COLO668 (cell line): ENCODE measurements at regions not wholly inside any gene's neighbourhood (a gene's known extent, or its start where the extent isn't known, plus 50 kb on each side); places are given as distances from the start of the nearest gene placed in this dataset.
A peak's percentile ranks its signal among the peaks of the same experiment; 100 is the strongest.

ENCODE experiments used
- DNase-seq: peaks from one replicate; lab custom pipeline; 2025; ENCODE audit not compliant: unreplicated experiment; lab: John Stamatoyannopoulos, UW

DNA sequence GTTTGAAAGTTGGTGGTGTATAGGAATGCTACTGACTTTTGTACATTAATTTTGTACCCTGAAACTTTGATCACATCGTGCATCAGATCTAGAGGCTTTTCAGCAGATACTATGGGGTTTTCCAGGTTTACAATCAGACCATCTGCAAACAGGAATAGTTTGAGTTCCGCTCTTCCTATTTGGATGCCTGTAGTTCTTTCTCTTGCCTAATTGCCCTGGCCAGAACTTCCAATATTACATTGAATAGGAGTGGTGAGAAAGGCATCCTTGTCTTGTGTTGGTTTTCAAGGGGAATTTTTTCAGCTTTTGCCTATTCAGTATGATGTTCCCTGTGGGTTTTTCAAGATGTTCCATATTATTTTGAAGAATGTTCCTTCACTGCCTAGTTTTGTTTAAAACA is 633.5 kb downstream of the KCNJ3 start:
- no peak for DNase-seq

DNA sequence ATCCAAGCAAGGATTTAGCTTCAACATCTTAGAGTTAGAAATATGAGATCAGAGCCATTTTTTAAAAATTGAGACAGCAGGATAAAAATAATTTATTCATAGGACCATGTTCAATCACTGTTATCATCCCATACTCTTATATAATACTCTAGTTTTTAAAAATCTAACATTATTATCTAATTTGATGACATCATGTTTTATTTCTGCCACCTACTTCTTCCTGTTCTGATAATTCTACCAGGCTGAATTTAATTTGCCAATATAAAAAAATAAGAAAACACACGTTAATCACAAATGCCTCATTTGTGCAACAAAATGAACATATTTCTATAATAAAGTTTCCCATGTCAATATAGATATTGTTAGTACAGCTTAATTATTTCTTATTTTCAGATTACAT is 621.7 kb downstream of the KCNJ3 start:
- DNase-seq, result no peak

DNA sequence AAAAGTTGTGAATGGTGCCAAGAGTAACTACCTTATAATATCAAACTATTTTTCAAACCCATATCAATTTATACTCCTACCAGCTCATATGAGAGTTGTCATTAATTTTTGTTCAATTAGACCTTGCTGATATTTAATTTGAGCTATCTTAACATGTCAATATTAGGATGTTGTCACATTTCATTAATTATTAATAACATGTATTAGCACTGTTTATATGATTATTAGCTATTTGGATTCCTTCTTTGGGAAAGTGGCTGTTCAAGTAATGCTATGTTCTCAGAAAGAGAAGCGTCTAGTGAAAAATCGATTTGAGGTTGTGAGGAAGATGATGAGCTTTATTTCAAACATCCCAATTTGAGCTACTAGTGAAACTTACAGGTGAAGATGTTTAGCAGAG is 620.2 kb downstream of the KCNJ3 start:
- no peak for DNase-seq

DNA sequence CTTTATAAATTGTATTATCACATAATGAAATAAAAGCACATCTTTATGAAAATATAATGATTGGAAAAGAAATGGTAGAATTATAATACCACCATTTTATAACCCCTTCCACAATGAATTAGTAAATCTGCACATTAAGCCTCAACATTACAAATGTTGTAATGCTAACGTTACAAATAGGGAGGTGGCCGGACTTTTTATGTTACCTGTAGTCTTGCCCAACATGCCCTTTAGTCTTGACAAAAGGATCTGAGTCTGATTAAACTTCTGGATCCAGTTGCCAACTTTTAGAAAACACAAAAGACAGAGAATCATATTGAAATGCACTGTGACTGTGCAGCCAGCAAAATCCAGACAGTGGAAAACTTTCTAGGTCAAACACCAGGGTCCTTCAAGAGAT is 617.3 kb downstream of the KCNJ3 start:
- no peak for DNase-seq

DNA sequence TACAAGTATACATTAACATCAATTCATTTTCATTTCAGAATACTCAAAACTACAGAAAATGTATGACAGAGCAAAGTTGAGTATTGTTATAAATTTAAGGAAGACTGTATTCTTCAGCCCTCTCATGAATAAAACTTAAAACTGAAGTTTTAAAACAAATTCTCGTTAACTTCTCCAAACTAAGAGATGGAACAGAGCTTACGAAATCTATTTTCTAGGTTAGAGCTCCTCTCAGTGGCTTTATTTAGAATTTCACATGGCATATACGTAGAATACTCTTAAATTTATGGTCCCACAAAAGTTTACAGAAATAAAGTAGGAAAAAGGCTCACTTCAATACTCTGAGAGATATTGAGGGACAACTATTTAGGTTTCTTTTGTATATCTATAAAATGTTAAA is 612.1 kb downstream of the KCNJ3 start:
- DNase-seq, result no peak

DNA sequence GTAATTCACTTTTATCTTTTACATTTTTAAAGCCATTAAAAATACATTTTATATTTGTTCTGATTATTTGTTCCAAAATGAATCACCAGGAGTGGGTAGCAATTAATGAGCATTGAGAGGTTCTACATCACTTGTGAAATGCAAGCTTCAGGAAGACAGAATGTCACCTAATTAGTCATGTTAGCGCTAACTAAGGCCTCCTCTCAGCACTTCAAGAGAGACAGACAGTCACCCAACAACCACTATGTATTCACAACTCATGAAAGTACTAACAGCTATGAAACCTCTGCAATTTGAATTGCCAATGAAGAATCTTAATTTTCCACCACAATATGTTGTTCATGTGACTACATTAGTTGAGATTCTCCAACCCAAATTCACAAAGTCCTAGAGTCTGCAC is 611.0 kb downstream of the KCNJ3 start:
- no peak for DNase-seq

DNA sequence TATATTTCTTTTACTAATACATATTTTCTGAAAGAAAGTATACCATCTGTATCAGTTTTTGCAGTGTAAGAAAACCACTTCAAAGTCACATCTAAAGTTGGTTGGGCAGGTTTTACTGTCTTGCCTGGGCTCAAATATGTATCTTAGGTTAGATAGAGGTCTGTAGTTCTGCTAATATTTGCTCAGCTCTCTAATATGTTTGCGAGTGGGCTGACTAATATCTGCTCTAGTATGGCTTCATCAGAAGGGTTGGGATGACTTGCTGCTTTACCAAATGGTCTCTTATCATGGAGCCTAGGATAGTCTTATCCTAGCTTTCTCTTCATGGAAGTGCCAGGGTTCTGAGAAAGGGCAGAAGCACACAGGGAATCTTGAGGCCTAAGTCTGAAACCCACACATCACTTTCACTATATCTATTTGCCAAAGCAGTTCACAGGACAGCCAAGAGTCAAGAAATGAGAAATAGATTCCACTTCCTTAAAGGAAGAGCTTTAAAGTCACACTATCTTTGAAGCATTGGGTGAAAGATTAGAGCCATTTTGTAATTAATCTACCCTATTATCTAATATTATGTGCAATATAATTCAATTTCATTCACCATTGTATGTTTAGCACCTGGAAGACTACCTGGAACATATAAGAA is 610.0 kb downstream of the KCNJ3 start:
- DNase-seq, result no peak

DNA sequence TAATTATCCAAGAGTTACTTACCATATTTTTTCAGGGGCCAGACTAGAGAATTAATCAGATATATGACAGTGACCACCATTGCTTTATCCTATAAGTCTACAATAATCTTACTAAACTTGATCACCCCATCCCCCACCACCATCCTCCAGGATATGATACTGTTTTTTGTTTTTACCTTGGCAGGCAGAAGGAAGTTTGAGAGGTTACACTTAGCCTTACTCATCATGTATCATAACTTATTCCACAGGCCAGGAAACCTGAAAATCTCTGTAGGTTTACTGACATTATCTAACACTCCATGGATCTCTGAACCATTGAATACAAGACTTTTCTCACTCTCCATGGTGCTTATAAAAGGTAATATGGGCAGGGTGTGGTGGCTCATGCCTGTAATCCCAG is 602.7 kb downstream of the KCNJ3 start:
- DNase-seq, result no peak

DNA sequence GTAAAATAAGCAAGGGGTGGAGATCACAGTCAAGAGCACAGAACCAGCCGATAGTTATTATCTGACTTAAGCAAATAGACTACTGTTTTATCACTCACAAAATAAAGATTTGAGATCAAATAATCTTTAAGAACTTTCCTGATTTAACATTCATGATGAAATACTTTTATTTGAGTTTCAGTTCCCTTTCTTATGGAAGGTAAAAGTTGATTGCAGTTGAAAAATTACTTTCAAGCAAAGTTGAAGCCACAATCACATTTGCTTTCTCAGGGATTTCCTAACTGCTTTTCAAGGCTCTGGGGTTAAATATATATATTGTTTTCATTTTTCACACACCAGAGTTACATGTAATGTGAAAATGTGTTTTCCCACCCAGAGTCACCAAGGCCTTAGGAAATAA is 599.5 kb downstream of the KCNJ3 start:
- DNase-seq, result no peak

DNA sequence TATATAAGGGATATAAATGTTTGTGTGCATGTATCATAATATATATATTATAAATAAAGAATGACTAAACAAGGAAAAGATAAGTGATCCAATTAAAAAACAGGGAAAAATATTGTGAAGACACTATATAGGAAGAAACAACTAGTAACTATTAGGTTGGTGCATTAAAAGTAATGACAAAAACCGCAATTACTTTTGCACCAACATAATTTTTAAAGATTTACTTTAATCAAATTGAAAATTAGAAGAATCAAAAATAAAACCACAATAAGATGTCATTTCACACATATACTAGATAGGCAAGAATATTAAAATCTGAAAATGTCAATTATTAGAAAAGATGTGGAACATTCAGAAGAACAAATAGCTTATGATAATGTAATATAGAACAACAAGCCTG is 595.9 kb downstream of the KCNJ3 start:
- DNase-seq, result no peak

DNA sequence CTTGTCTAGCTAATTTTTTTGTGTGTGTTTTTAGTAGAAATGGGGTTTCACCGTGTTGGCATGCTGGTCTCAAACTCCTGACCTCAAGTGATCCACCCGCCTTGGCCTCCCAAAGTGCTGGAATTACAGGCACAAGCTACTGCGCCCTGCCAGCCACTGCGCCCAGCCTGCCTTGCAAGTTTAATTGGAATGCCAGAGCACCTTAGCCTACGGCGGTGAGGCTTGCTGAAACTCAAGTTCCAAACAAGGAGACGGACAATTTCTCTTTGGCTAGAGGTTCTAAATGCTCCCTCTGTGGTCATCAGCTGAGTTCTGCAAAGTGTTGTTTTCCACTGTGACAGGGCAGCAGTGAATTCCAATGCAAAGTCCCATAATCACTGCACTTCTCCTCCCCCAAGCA is 583.4 kb downstream of the KCNJ3 start:
- no peak for DNase-seq

DNA sequence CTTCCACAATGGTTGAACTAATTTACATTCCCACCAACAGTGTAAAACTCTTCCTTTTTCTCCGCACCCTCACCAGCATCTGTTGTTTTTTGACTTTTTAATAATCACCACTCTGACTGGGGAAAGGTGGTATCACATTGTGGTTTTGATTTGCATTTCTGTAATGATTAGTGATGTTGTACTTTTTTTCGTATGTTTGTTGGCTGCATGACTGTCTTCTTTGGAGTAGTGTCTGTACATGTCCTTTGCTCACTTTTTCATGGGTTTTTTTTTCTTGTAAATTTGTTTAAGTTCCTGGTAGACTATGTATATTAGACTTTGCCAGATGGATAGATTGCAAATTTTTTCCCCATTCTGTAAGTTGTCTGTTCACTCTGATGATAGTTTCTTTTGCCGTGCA is 574.8 kb downstream of the KCNJ3 start:
- no peak for DNase-seq

DNA sequence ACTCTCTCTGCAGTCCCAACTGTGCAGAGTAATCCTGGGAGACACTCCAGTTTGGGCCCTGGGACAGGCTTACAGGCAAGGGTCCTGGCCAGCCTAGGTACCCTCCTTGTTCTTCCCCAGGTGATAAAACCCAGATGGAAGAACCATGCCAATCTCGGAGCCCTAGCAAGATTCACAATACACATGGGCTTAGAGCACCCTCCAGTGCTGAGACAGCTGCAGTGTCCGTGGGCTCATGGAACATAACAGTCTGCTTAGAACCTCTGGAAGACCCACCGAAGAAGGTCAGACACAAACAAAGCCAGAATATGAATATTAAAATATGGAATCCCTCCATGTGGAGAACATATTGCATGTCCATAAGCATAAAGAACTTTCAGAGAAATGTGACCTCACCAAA is 568.1 kb downstream of the KCNJ3 start:
- DNase-seq, result peak; percentile 9

DNA sequence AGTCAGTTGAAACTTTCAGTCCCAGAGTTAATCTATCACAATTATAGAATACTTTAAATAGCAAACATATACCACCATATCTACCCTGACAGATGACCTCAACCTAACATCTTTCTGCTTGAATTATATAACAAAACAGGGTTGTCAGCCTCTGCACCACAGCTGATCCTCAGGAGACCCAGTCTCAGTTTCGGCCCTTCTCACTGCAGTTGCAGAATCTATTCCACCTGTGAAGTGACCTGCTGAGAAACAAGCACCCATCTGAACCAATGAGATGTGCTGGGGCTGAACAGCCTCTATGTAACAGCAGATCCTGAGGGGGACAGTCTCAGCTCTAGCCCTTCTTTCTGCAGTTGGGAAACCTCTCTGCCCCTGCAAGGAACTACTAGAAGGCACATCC is 567.6 kb downstream of the KCNJ3 start:
- DNase-seq, result no peak

DNA sequence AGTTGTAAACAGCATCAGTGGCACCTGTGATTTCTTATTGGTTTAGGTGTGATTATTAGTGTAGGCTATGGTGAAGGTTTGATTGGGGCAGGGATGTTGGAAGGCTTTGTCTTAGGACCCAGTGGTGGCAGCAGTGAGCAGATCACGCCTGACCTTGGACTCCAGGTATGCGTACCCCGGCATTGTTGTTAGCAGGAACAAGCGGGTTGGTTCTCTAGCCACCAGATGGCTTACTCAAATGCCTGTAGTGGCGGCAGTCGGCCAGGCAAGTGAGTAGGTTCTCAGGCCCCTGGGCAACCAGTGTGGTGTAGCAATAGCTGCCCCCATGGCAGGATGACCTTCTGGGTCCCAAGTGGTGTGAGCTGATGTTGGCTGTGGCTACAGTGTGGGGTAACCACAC is 558.3 kb downstream of the KCNJ3 start:
- DNase-seq, result no peak

DNA sequence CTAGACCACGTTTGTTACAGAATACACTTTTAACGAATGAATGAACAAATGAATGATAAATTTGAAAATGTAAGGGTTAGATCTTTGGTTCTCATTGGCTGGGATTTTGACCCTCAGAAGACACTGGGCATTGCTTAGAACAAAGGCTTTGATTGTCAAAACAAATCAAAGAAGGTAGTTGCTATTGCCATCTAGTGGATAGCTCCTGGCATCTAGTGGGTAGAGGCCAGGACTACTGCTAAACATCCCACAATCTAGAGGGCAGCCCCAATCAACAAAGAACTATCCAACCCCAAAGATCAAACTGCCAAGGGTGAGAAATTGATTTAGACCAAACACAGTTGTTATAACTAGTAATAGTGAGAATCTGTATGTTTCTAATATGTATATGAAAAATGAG is 552.3 kb downstream of the KCNJ3 start:
- DNase-seq, result no peak

DNA sequence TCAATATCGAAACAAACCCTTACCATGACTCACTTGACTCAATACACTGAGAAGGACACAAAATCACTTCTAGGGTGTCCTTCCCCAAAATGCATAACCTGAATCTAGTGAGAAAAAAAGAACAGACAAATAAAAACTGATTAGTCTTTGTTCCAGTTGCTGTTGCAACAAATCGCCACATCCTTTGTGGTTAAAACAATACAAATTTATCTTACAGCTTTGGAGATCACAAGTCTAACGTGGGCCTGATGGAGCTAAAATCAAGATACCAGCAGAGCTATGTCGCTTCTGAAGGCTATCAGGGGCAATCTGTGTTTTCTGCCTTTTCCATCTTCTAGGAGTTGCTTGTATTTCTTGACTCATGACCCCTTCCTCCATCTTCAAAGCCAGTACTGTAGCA is 541.7 kb downstream of the KCNJ3 start:
- no peak for DNase-seq

DNA sequence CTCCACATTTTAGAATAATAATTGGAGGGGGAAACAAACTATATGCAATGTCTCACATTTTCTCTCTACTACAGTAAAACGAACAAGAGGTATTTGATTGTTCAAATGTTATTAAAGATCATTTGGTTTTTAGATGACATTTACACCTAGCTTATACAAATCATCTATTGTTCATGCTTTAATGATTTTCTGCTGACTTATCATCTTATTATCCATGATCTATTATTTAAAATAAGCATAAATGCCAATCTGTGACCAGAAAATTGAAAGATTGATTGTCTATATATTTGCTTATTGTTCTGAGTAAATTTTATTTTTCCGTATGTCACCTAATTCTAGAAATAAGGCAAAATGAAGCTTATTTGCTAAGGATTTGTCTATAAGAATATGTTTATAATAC is 537.2 kb downstream of the KCNJ3 start:
- no peak for DNase-seq

DNA sequence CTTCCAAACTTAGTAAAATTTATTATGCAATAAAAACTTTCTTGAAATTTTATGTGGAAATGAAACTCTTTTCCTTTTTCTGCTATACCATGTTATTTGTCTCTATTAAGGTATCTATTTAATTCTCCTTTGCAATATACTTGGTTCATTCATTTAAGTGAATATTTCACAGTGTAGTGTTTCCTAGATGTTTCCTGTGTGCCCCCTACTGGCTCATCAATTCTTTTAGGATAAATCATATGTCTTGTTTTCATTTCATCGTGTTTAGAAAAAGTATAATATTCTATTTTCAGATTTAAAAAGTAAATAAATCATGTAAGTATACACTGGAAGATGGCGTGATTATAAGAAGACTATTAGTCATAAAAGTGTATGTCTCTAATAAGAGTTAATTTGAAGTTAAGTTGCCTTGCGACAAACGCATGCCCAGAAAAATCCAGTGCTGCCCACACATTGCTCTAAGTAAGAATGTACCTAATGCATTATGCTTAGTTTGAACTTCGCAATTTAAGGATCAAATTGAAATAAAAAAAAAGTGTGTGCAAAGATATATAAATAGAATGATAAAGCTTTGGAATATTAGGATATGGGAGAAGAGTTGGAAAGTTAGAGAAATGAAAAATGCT is 525.4 kb downstream of the KCNJ3 start:
- DNase-seq, result no peak

DNA sequence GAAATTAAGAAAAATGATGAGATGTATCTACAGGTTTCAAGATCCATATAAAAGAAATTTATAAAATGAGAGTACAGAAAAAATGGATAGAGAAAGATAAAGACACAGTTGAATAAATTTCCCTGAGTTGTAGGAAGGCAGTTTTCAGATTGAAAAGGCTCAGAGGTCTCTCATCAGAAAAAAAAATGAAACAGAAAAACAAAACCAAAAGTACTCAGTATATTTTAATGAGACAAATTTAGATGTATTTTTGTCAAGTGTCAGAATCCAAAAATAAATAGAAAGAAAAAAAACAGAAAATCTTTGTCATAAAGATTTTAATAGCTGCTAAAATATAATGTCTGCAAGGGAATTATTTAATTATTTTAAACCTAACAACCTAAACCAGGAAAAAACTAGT is 520.5 kb downstream of the KCNJ3 start:
- no peak for DNase-seq

DNA sequence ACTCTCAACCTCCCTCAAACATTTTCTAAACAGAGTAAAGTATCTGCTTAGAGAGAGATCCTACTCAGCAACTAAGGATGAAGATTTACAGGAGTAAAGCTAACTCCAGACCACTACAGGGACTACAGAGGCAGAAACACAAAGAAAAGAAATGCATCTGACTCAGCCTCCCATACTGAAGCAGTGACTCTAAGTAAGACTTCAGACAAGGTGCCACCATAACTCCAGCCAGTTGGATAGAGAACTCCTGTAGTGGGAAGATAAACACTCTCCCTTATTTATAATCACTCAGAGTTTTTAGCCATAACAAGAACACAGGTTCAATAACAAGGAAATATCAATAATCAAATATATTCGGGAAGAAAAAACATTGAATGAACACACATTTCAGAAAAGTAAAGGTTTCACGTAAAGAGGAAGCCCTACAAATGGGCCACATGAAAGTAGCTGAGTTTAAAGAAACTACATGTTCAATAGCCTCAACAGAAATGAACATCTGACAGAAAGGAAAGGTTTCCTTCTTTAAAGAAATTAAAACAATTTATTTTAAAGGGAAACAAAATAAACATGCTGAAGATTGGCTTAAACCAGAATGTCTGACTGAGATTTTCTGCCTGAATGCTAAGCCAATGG is 519.9 kb downstream of the KCNJ3 start:
- DNase-seq, result no peak

DNA sequence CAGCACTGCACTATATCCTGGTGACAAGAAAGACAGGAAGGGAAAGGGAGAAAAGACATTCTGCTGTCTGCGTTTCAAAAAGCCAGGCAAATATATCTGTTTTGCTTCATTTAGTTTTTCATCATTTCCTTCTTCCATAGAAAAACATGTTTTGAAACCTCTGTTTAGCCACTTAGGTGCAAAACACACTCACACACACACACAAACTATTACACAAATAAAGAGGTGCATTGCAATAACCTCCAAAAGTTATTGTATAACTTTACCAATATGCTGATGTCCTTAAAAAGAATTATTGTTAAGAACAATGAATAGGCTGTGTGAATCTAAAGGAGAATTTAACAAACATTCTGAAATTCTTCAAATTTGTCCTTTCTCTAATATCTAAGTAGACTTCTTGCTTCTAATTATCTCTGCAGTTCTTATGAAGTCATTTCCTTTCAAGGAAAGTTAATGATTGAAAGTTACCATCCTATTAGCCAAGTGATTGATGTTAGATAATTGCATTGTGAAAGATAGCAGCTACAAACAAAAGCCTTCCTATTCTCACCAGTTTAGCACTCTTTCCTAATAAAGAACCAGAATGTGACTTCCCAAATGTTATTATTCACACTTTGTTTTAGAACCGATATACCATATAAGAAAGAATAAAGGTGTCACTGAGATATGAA is 516.7 kb downstream of the KCNJ3 start:
- no peak for DNase-seq
